ENCODE measurements at regions not wholly inside any gene's neighbourhood (a gene's known extent, or its start where the extent isn't known, plus 50 kb on each side); places are given as distances from the start of the nearest gene placed in this dataset.

DNA sequence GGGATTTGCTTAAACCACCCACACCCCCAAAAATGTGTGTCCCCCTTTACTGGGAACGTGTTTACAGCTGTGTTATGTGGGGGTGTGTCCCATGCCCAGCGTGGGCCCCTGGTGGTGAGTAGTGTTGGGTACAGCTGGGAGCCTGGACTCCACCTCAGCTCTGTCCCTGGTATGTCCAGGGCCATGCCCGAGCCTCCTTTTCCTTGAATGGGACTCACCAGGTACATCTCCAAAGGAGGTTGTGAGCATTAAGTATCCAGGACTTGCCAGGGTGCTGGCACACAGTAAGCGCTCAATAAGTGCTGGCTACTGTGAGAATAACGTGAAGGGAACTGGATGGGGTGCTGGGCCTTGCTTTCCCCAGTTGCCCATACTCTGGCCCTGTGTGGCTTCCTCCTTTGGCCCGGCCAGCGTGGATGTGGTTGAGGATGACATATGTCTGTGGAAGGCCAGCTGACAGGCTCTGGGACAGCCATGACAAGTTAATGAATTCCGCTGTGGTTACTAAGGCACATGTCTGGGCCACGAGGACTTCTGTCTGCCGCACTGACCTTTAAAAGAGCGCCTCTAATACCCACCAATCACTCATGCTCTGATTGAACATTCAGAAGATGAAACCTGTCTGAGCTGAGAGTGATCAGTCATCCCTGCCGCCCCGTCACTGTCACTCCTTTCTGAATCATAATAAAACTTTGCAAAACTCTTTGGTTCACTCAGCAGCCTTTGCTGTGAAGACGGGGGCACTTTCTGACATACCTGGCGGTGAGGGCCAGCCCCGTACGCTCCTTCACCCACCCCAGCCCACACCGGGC, 74.7 kb downstream of the DIO3 start:
- TF ChIP-seq, protein P1, sequence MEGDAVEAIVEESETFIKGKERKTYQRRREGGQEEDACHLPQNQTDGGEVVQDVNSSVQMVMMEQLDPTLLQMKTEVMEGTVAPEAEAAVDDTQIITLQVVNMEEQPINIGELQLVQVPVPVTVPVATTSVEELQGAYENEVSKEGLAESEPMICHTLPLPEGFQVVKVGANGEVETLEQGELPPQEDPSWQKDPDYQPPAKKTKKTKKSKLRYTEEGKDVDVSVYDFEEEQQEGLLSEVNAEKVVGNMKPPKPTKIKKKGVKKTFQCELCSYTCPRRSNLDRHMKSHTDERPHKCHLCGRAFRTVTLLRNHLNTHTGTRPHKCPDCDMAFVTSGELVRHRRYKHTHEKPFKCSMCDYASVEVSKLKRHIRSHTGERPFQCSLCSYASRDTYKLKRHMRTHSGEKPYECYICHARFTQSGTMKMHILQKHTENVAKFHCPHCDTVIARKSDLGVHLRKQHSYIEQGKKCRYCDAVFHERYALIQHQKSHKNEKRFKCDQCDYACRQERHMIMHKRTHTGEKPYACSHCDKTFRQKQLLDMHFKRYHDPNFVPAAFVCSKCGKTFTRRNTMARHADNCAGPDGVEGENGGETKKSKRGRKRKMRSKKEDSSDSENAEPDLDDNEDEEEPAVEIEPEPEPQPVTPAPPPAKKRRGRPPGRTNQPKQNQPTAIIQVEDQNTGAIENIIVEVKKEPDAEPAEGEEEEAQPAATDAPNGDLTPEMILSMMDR (IDR thresholded peaks at IDR 0.05; ENCODE audit: low read depth, low read length), result no peak
- DNase-seq (ENCODE audit: extremely low read depth, low read depth), result no peak

DNA sequence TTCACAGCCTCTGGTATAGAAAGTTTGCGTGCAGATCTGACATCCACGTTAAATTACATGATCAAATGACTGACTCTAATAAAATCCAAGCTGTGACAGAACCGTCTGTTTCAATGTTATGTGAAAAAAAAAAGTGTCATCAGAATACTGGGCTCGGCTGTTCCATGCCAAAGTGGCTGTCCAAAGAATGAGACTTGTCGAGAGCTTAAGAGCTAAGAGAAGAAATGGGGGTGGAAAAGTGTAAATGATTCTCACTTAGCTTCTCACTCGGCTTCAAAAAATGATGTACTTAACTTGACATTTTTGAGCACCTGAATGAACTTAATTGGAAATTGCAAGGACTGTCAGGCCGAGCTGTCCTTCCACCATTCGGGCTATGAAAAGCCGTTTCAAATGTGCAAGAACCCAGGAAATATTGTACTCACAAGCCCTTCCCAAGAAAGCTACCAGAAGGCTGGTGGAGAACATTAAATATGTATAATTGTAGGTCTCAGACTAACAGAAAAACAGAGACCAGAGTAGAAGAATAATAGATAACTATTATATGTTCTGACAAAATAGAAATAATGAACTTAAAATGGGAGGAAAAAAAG, 78.0 kb downstream of the DIO3 start:
- TF ChIP-seq, protein P1 (IDR thresholded peaks at IDR 0.05; ENCODE audit: low read depth, low read length), result no peak
- no peak for DNase-seq (ENCODE audit: extremely low read depth, low read depth)

DNA sequence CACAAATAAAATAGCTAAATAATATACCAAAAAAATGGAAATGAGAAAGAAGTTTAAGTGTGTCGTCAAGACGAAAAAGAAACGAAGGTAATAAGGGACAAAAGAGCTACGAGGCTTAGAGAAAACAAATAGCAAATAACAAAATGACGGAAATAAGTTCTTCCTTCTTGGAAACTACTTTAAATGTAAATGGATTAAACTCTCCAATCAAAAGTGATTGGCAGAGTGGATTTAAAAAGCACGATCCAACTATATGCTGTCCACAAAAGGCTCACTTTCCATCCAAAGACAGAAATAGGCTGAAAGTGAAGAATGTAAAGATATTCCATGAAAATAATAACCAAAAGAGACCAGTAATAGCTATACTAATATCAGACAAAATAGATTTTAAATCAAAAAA, 82.4 kb downstream of the DIO3 start:
- TF ChIP-seq, protein P1 (IDR thresholded peaks at IDR 0.05; ENCODE audit: low read depth, low read length), result no peak
- no peak for DNase-seq (ENCODE audit: extremely low read depth, low read depth)

DNA sequence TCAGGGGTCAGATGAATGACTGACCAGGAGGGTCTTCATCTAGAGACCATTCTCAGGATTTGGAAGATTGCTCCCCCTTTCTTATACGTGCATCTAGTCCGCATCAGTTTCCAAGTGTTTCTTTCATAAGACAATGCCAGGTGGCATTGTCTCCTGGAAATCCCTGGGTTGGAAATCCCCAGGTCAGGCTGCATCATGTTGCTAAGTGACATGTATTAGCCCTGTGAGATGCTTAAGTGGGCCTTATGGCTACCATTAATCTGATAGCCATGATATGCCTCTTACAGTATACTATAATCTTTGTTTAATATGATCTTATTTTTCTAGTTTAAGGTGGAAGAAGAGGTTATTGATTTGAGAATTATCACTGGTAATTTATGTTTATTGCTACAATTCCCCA, 92.8 kb downstream of the DIO3 start:
- TF ChIP-seq, protein P1 (IDR thresholded peaks at IDR 0.05; ENCODE audit: low read depth, low read length), result no peak
- DNase-seq (ENCODE audit: extremely low read depth, low read depth), result no peak

DNA sequence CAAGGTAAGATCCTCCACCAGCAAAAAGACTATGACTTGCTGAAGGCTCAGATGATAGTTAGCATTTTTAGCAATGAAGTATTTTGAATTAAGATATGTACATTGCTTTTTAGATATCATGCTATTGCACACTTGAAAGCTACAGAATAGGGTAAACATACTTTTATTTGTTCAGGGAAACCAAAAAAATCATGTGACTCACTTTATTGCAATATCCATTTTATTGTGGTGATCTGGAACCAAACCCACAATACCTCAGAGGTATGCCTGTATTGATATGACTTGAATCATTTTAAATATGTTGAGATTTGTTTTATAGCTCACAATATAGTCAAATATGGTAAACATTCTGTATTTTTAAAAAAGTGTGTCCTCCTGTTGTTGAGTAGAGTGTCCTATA, 96.1 kb downstream of the DIO3 start:
- no peak for DNase-seq (ENCODE audit: extremely low read depth, low read depth)
- TF ChIP-seq, protein P1 (IDR thresholded peaks at IDR 0.05; ENCODE audit: low read depth, low read length), result no peak

DNA sequence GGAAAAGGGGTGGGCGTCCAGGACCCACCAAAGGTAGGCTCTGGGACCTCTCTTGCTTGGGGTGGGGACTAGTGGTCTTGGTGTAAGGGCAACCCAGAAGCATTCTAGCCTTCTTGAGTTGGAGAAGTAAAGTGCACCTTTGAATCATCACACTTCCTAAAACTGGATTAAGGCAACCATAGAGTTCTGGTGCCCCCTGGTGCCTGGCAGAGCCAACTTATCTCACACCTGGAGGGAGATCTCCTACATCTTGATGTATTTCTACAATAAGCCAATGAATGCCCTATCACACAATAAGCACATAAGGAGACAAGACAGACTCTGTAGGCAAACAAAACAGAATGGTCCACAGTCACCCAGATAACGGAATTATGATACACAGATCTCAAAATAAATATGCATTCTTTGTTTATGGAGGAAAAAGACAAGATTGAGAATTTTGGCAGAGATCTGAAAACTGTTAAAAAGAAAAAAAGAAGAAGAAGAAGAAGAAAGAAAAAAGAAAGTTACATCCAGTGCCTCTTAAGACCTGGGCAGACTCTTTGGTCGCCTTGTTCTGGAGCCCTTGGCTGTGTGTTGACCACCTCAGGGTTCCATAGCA, 95.9 kb upstream of the PPP2R5C start:
- TF ChIP-seq, protein P1 (IDR thresholded peaks at IDR 0.05; ENCODE audit: low read depth, low read length), result peak; percentile 42
- DNase-seq (ENCODE audit: extremely low read depth, low read depth), result peak; percentile 5

DNA sequence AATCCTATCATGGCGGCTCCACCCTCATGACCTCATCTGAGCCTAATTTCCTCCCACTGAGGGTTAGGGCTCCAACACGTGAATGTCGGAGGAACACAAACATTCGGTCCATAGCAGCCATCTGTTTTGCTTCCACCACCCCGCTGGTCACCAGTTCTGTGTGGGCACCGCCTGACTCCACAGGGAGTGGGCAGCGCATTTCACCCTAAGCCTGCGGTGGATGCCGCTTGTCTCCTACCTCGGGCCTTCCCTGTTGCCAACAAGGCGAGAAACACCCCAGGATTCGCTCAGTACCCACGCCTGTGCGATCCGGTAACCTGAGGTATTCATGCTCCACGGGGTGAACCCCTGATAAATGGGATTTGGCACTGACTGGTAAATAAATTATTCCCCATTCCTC, 95.2 kb upstream of the PPP2R5C start:
- DNase-seq (ENCODE audit: extremely low read depth, low read depth), result no peak
- TF ChIP-seq, protein P1 (IDR thresholded peaks at IDR 0.05; ENCODE audit: low read depth, low read length), result no peak
